Femur (tissue), 1 donor: ENCODE measurements at regions not wholly inside any gene's neighbourhood (a gene's known extent, or its start where the extent isn't known, plus 50 kb on each side); places are given as distances from the start of the nearest gene placed in this dataset.

Experiments
- DNase-seq: peaks from one replicate; pipeline ENCODE4 v3.0.0-alpha.2; 2017

DNA sequence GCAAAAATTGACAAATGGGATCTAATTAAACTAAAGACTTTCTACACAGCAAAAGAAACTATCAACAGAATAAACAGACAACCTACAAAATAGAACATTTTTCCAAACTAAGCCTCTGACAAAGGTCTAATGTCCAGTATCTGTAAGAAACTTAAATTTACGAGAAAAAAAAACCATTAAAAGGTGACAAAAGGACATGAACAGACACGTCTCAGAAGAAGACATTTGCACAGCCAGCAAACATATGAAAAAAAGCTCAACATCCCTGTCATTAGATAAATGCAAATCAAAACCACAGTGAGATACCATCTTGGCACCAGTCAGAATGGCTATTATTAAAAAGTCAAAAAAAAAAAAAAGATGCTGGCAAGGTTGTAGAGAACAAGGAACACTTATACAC lies 70.6 kb upstream of the GRIK2 start:
- no peak for DNase-seq

DNA sequence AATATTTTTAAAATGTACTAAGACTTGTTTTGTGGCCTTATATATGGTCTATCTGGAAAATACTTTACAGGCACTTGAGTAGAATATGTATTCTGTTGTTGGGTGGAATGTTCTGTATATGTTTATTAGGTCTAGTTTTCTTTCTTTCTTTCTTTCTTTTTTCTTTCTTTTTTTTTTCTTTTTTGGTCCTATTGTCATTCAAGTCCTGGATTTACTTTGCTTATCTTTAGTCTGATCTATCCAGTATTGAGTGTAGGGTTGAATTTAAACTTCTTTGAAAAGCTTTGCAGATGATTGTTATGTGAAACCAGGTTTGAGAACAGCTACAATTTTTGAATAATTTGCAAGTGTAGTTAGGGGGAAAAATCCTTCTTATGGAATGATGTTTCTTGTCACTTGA lies 67.1 kb upstream of the GRIK2 start:
- no peak for DNase-seq

DNA sequence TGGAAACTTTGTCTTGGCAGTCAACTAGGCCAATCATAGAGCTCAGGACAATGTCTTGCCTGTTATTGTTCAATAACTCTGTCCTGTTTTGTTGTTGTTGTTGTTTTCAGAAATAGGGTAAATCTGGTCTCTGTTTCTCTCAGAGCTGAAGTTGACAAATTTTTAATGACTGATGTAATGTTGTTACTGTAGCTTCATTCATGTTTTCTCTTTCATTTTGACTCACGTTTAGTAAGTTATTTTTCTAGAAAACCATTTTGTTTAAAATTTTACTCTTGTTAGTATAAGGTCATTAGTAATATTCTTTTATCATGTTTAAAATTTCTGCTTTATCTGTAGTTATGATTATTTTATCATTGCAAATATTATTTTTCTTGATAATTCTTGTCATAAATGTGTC lies 51.6 kb upstream of the GRIK2 start:
- DNase-seq: no peak
